Spleen (tissue), 11 donors: ENCODE measurements at regions not wholly inside any gene's neighbourhood (a gene's known extent, or its start where the extent isn't known, plus 50 kb on each side); places are given as distances from the start of the nearest gene placed in this dataset.
A peak's percentile ranks its signal among the peaks of the same experiment; 100 is the strongest.

ENCODE experiments used
- DNase-seq: peaks from one replicate; pipeline ENCODE4 v3.0.0-alpha.2; 2020
- H3K27ac ChIP-seq, 8 donors: fragments of 200-600 bp; sonication (generic) in 7 of 8; 1 replicate in 4 of 8; 2 replicates in 4 of 8; pipeline versions ENCODE4 v1.5.0 to v1.8.0; 2016 to 2021; ENCODE audit warnings: inconsistent platforms in 4 of 8, mild to moderate bottlenecking in 4 of 8, moderate library complexity in 1 of 8
- H3K27me3 ChIP-seq, 7 donors: fragments of 200-600 bp; sonication (generic) in 6 of 7; replicated peaks in 1 of 7; 1 replicate in 4 of 7; 2 replicates in 3 of 7; pipeline versions ENCODE4 v1.5.0 to v1.8.0; 2016 to 2021; ENCODE audit warnings: inconsistent platforms in 3 of 7, mild to moderate bottlenecking in 1 of 7
- H3K36me3 ChIP-seq, 6 donors: fragments of 200-600 bp; sonication (generic) in 5 of 6; 1 replicate in 4 of 6; 2 replicates in 2 of 6; pipeline versions ENCODE4 v1.5.0 to v1.8.0; 2016 to 2021; ENCODE audit warnings: inconsistent platforms in 2 of 6
- H3K4me1 ChIP-seq, 6 donors: fragments of 200-600 bp; sonication (generic) in 5 of 6; 1 replicate in 3 of 6; 2 replicates in 3 of 6; pipeline versions ENCODE4 v1.5.0 to v1.8.0; 2016 to 2021; ENCODE audit warnings: inconsistent platforms in 3 of 6
- H3K4me3 ChIP-seq, 8 donors: fragments of 200-600 bp; sonication (generic) in 7 of 8; 1 replicate in 4 of 8; 2 replicates in 4 of 8; pipeline versions ENCODE4 v1.5.0 to v1.8.0; 2016 to 2021; ENCODE audit warnings: inconsistent platforms in 4 of 8, mild to moderate bottlenecking in 4 of 8, moderate library complexity in 2 of 8
- H3K9me3 ChIP-seq, 8 donors: fragments of 200-600 bp; sonication (generic) in 7 of 8; 1 replicate in 4 of 8; 2 replicates in 4 of 8; pipeline versions ENCODE4 v1.5.0 to v1.8.0; 2016 to 2021; ENCODE audit warnings: inconsistent platforms in 4 of 8
- CTCF ChIP-seq, 11 experiments: fragments of 200-600 bp in 7 of 11; fragments of 450-650 bp in 4 of 11; sonication (generic) in 4 of 11; IDR thresholded peaks in 8 of 11; conservative IDR thresholded peaks in 3 of 11; 1 replicate in 7 of 11; 2 replicates in 4 of 11; pipeline versions ENCODE4 v1.4.0 to v1.8.0; 2016 to 2021; ENCODE audit warnings: antibody characterized with exemption in 11 of 11, inconsistent platforms in 4 of 11, mild to moderate bottlenecking in 1 of 11
- POLR2A ChIP-seq, 3 donors: fragments of 450-650 bp; IDR thresholded peaks; one replicate each; pipeline ENCODE4 v1.5.1; 2017; ENCODE audit warnings: antibody characterized with exemption in 3 of 3, mild to moderate bottlenecking in 1 of 3
- POLR2AphosphoS5 ChIP-seq, 3 donors: sonication (generic); formaldehyde crosslinking; IDR thresholded peaks; one replicate each; pipeline ENCODE4 v1.5.1; 2017; ENCODE audit warnings: antibody characterized with exemption in 3 of 3
- WGBS, 5 donors: extraction: QIAGEN DNeasy Blood & Tissue Kit in 3 of 5; methylation state at CpG; one replicate each; pipeline versions ENCODE4 v1.1.5 to v1.1.7; 2013 to 2018; 5-methylcytosine and 5-hydroxymethylcytosine counted together
- intact Hi-C: fragments of 100-400 bp; cut with DNase I; formaldehyde crosslinking; loops from one replicate; pipeline ENCODE4 v1.15.0; 2023; ENCODE audit warnings: low total_unique reads
- donor health status: healthy with polysubstance abuse.
- donor health status: DM: no; HTN: no; CAD: no; lungs with moderate emphysema.
- donor health status: DM: no; HTN: no; CAD: no.
- donor health status: Bipolar disorder and iron deficiency.
- donor health status: healthy.
- donor health status: DM: no; HTN: no; CAD: no.
- donor health status: DM: yes; HTN: yes; CAD: no.

- intact Hi-C loops: no loop called here
- Histone ChIP-seq H3K4me3 (no peak overlapping the region), H3K4me1 (no peaks in the 10 kb centered on the region), H3K27ac (no peak overlapping the region), H3K27me3 (no peaks in the 10 kb centered on the region), H3K36me3 (no peaks in the 10 kb centered on the region), H3K9me3 (peaks cover 0 to 13% (median 0%) of the 10 kb centered on the region in 8 donors)
- DNase-seq: no peak
- TF ChIP-seq POLR2AphosphoS5 (IDR thresholded peaks at IDR 0.05) (no peak), POLR2A (IDR thresholded peaks at IDR 0.05) (no peak), CTCF (IDR thresholded peaks at IDR 0.05 in 8 of 11, conservative IDR thresholded peaks at IDR 0.05 in 3 of 11) (no peak)
- 53 to 80% (median 69%) methylated on average over 7 of the region's 7 CpGs for WGBS, 5 donors
Observed at GRCh38 chr7:13466874-13467547, 522.5 kb downstream of the ETV1 start.

GRCh38 chr7:13476881-13477444 lies 512.5 kb downstream of the ETV1 start:
- Histone ChIP-seq H3K9me3 (no peaks in the 10 kb centered on the region), H3K27me3 (no peaks in the 10 kb centered on the region), H3K27ac (no peak overlapping the region), H3K4me3 (no peak overlapping the region), H3K36me3 (no peaks in the 10 kb centered on the region), H3K4me1 (no peaks in the 10 kb centered on the region)
- intact Hi-C loops: no loop called here
- TF ChIP-seq CTCF (IDR thresholded peaks at IDR 0.05 in 8 of 11, conservative IDR thresholded peaks at IDR 0.05 in 3 of 11) (no peak), POLR2AphosphoS5 (IDR thresholded peaks at IDR 0.05) (no peak), POLR2A (IDR thresholded peaks at IDR 0.05) (no peak)
- DNase-seq: no peak
- WGBS, 5 donors: 70 to 84% (median 77%) methylated on average over 2 of the region's 2 CpGs

GRCh38 chr7:13489386-13489785 lies 500.1 kb downstream of the ETV1 start:
- Histone ChIP-seq H3K27ac (no peak overlapping the region), H3K9me3 (peaks cover 0 to 27% (median 3%) of the 10 kb centered on the region in 8 donors), H3K4me1 (no peaks in the 10 kb centered on the region), H3K36me3 (no peaks in the 10 kb centered on the region), H3K4me3 (no peak overlapping the region), H3K27me3 (no peaks in the 10 kb centered on the region)
- 81 to 95% (median 90%) methylated on average over 6 of the region's 6 CpGs for WGBS, 5 donors
- no peak for TF ChIP-seq CTCF (IDR thresholded peaks at IDR 0.05 in 8 of 11, conservative IDR thresholded peaks at IDR 0.05 in 3 of 11)
- TF ChIP-seq POLR2A (IDR thresholded peaks at IDR 0.05): no peak
- no peak for TF ChIP-seq POLR2AphosphoS5 (IDR thresholded peaks at IDR 0.05)
- DNase-seq: peak; percentile 59
- intact Hi-C loops: no loop called here

GRCh38 chr7:13496976-13497375 lies 492.5 kb downstream of the ETV1 start:
- Histone ChIP-seq H3K36me3 (no peaks in the 10 kb centered on the region), H3K27me3 (no peaks in the 10 kb centered on the region), H3K9me3 (peaks cover 0 to 6% (median 0%) of the 10 kb centered on the region in 8 donors), H3K4me1 (no peaks in the 10 kb centered on the region), H3K4me3 (no peak overlapping the region), H3K27ac (no peak overlapping the region)
- no peak for DNase-seq
- intact Hi-C loops: no loop called here
- TF ChIP-seq POLR2AphosphoS5 (IDR thresholded peaks at IDR 0.05) (no peak), POLR2A (IDR thresholded peaks at IDR 0.05) (no peak), CTCF (IDR thresholded peaks at IDR 0.05 in 8 of 11, conservative IDR thresholded peaks at IDR 0.05 in 3 of 11) (no peak)
